Pancreas (tissue), 10 donors: ENCODE measurements at regions not wholly inside any gene's neighbourhood (a gene's known extent, or its start where the extent isn't known, plus 50 kb on each side); places are given as distances from the start of the nearest gene placed in this dataset.
A peak's percentile ranks its signal among the peaks of the same experiment; 100 is the strongest.
"Not testable (repeated sequence)": the region's sequence is repeated elsewhere in the genome, so short reads cannot be mapped to it uniquely, and the experiment has no call there.

Experiments used
- ATAC-seq, 4 donors: fragments of 200-7000 bp; cut with Tn5 transposase; one replicate each; pipeline versions ENCODE4 v1.8.0 to v1.9.1; 2020; ENCODE audit warnings: mild to moderate bottlenecking in 4 of 4, moderate library complexity in 4 of 4
- DNase-seq, 6 donors: peaks; one replicate each; pipeline ENCODE4 v3.0.0-alpha.2; 2020
- FAIRE-seq: peaks from 2 replicates; lab custom pipeline; 2012; peaks lifted over from hg19 to GRCh38; lab: Jason Lieb, UNC
- H3K27ac ChIP-seq, 4 donors: fragments of 200-600 bp; sonication (generic); 1 replicate in 3 of 4; 2 replicates in 1 of 4; pipeline versions ENCODE4 v1.5.0 to v1.8.0; 2020
- H3K27me3 ChIP-seq, 4 donors: fragments of 200-600 bp; one replicate each; pipeline ENCODE4 v1.8.0; 2021
- H3K36me3 ChIP-seq, 3 donors: fragments of 200-600 bp; sonication (generic) in 1 of 3; one replicate each; pipeline versions ENCODE4 v1.5.0 to v1.8.0; 2020 to 2021
- H3K4me1 ChIP-seq, 3 donors: fragments of 200-600 bp; one replicate each; pipeline ENCODE4 v1.8.0; 2021
- H3K4me3 ChIP-seq, 4 donors: fragments of 200-600 bp; sonication (generic) in 2 of 4; one replicate each; pipeline versions ENCODE4 v1.5.0 to v1.8.0; 2020 to 2021
- H3K9me3 ChIP-seq, 4 donors: fragments of 200-600 bp; one replicate each; pipeline ENCODE4 v1.8.0; 2021
- WGBS, 2 donors: extraction: QIAGEN DNeasy Blood & Tissue Kit; methylation state at CpG; one replicate each; pipeline ENCODE4 v1.1.7; 2013; 5-methylcytosine and 5-hydroxymethylcytosine counted together
- intact Hi-C, 3 donors: fragments of 100-400 bp; cut with DNase I; formaldehyde crosslinking; loops; one replicate each; pipeline versions ENCODE4 v1.11.1 to v1.14.2; 2022
- TF ChIP-seq, protein P1 (sequence below), 4 donors: fragments of 200-600 bp; sonication (generic) in 3 of 4; IDR thresholded peaks; one replicate each; pipeline versions ENCODE4 v1.5.0 to v1.8.0; 2021; ENCODE audit warnings: antibody characterized with exemption in 4 of 4
- donor health status: healthy with polysubstance abuse.
- donor health status: DM: no; HTN: no; CAD: no; lungs with moderate emphysema.
- donor health status: DM: no; HTN: no; CAD: no.
- donor health status: control.
- donor health status: control.
- donor health status: Bipolar disorder and iron deficiency.
- donor health status: DM: yes; HTN: yes; CAD: no.
- donor health status: DM: no; HTN: no; CAD: no.
- donor health status: DM: no; HTN: no; CAD: no.
- donor health status: DM: yes; HTN: yes; CAD: no.

DNA sequence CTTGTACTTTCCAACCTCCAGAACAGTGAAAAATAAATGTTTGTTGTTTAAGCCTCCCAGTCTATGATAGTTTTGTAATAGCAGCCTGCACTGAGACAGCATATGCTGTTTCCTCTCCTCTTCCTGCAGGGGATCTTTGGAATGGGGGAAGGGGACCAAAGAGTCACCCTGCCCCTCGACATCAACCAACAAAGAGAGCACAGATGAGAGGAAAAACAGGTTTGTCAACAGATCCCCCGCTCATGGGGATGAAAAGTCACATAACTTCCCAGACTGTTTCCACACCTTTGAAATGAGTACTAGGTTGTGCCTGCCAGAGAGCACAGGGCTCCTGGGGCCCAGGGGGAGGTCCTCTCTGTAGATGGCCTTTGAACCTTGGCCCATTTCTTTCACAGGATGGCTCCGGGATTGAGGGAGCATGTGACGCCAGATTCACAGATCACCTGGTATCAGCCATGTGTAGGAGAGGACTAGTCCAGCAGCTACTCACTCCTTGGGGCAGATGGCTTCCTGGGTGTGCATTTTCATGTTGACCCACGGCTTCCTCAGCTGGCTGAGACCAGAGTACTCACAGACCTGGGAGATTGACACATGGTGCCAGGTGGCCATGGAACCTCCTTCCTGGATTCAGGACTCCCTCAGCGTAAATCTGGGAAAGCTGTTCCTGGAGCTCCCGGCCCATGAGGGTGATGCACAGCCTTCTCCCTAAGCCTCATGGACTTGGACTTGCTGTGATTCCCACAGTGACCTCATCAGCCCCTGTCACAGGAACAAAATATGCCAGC lies 125.6 kb downstream of the CXCL12 start:
- Histone ChIP-seq H3K27ac (no peak overlapping the region), H3K4me3 (no peak overlapping the region), H3K4me1 (peaks cover 0 to 4% (median under 1%) of the 10 kb centered on the region in 3 donors), H3K36me3 (no peaks in the 10 kb centered on the region), H3K27me3 (no peaks in the 10 kb centered on the region), H3K9me3 (no peaks in the 10 kb centered on the region)
- 53 to 57% methylated on average over 7 of the region's 7 CpGs for WGBS, 2 donors
- TF ChIP-seq, protein P1, sequence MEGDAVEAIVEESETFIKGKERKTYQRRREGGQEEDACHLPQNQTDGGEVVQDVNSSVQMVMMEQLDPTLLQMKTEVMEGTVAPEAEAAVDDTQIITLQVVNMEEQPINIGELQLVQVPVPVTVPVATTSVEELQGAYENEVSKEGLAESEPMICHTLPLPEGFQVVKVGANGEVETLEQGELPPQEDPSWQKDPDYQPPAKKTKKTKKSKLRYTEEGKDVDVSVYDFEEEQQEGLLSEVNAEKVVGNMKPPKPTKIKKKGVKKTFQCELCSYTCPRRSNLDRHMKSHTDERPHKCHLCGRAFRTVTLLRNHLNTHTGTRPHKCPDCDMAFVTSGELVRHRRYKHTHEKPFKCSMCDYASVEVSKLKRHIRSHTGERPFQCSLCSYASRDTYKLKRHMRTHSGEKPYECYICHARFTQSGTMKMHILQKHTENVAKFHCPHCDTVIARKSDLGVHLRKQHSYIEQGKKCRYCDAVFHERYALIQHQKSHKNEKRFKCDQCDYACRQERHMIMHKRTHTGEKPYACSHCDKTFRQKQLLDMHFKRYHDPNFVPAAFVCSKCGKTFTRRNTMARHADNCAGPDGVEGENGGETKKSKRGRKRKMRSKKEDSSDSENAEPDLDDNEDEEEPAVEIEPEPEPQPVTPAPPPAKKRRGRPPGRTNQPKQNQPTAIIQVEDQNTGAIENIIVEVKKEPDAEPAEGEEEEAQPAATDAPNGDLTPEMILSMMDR (IDR thresholded peaks at IDR 0.05), result no peak
- no peak for FAIRE-seq
- ATAC-seq, result peak; percentile 28 to 58 (median 42)
- intact Hi-C loops, result no loop called here
- no peak for DNase-seq

DNA sequence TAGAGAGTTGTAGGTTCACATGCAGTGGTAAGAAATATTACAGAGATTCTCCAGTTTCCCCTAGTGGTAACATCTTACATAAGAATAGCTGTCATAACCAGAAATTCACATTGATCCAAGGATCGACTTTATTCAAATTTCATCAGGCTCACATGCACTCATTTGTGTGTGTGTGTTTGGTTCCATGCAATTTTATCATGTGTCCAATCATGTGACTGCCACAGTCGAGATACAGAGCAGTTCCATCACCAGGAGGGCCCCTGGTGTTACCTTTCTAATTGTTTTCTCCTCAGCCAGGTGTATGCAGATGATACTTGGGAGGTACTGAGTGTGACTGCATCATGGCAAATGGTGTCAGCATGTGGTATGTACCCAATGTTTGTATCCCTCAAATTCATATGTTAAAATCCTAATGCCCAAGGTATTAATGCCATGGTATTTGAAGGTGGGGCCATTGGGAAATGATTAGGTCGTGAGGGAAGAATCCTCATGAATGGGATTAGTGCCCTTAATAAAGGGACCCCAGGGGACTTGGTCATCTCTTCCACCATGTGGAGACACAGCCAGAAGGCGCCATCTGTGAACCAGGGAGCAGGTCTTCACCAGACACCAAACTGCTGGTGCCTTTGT lies 126.3 kb downstream of the CXCL12 start:
- H3K4me1 ChIP-seq, result peaks cover 4 to 11% (median 7%) of the 10 kb centered on the region in 3 donors
- H3K27ac ChIP-seq, result no peak overlapping the region
- TF ChIP-seq, protein P1 (IDR thresholded peaks at IDR 0.05), result no peak
- DNase-seq (no peak), ATAC-seq (no peak), FAIRE-seq (no peak)
- H3K27me3 ChIP-seq, result no peaks in the 10 kb centered on the region
- no peaks in the 10 kb centered on the region for H3K9me3 ChIP-seq
- no peaks in the 10 kb centered on the region for H3K36me3 ChIP-seq
- H3K4me3 ChIP-seq, result no peak overlapping the region
- WGBS, 2 donors, result 85 to 88% methylated on average over 4 of the region's 4 CpGs
- intact Hi-C loops, result no loop called here

DNA sequence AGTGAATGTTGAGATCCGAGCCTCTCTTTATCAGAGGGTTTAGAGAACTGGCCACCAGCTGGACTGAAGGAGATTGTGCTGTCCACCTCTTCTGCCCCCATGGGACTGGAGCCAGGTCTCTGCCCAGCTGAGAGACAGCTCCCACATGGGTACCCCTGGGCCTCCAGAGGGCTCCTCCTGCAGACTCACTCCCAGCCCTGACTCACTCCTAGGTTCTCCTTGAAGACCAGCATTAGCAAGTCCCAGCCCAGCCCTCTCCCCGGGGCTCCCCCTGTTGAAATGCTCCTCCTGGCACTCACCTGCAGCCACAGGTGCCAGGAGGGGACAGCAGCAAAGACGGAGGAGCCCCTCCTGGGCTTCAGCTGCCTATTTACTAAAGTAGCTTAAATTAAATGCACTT lies 126.9 kb downstream of the CXCL12 start:
- Histone ChIP-seq H3K27ac (no peak overlapping the region), H3K36me3 (no peaks in the 10 kb centered on the region), H3K9me3 (no peaks in the 10 kb centered on the region), H3K27me3 (no peaks in the 10 kb centered on the region), H3K4me3 (no peak overlapping the region), H3K4me1 (peaks cover 4 to 12% (median 10%) of the 10 kb centered on the region in 3 donors)
- no peak for FAIRE-seq
- no peak for DNase-seq
- WGBS, 2 donors, result 75 to 77% methylated on average over 3 of the region's 3 CpGs
- TF ChIP-seq, protein P1 (IDR thresholded peaks at IDR 0.05), result no peak
- intact Hi-C loops, result no loop called here
- no peak for ATAC-seq

DNA sequence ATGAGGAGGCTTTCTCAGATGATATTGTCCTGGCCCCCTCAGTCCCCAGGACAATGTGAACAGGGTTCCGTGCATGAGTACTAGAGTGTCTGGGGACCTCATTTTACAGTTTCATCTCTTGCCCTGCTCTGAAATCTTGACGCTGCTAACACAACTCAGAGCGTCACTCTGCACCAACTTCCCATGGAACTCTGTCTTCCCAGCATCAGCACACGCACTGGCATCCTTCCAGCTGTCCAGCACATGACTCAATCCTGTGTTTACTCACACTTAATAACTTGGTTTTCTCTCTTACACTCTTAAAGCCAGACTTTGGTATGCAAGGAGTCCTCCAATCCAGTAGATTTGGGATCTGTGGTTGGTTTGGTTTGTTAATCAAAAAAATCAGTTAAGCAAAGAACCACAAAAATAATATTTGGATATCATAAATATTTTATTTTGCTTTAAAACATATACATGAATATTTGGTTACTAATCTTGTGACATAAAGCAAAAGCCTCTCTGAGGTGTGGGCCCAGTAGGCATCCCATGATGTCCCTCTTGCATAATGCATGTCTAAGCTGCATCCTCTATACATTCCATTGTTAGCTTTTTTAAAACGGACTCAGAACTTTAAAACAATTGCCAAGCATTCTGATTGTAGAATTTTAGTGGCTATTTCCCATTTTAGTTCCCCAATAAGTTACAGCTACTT lies 131.0 kb downstream of the CXCL12 start:
- no peaks in the 10 kb centered on the region for H3K27me3 ChIP-seq
- TF ChIP-seq, protein P1 (IDR thresholded peaks at IDR 0.05), result no peak
- H3K36me3 ChIP-seq, result no peaks in the 10 kb centered on the region
- H3K9me3 ChIP-seq, result no peaks in the 10 kb centered on the region
- intact Hi-C loops, result no loop called here
- DNase-seq, result peak; percentile 53 to 86 (median 76)
- no peak for FAIRE-seq
- H3K27ac ChIP-seq, result no peak overlapping the region
- peaks cover 4 to 10% (median 8%) of the 10 kb centered on the region in 3 donors for H3K4me1 ChIP-seq
- WGBS, 2 donors, result 20 to 31% methylated on average over 5 of the region's 5 CpGs
- no peak overlapping the region for H3K4me3 ChIP-seq
- ATAC-seq, result peak; percentile 84 to 96 (median 91)

DNA sequence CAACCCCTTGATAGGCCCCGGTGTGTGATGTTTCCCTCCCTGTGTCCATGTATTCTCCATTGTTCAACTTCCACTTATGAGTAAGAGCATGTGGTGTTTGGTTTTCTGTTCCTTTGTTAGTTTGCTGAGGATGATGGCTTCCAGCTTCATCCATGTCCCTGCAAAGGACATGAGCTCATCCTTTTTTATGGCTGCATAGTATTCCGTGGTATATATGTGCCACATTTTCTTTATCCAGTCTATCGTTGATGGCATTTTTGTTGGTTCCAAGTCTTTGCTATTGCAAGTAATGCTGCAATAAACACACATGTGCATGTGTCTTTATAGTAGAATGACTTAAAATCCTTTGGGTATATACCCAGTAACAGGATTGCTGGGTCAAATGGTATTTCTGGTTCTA lies 132.3 kb downstream of the CXCL12 start:
- FAIRE-seq, H3K27me3 ChIP-seq, ATAC-seq, H3K9me3 ChIP-seq, intact Hi-C loops, H3K4me1 ChIP-seq, DNase-seq, H3K4me3 ChIP-seq, H3K27ac ChIP-seq, H3K36me3 ChIP-seq: not testable (repeated sequence)
- 91 to 92% methylated on average over 3 of the region's 3 CpGs for WGBS, 2 donors

DNA sequence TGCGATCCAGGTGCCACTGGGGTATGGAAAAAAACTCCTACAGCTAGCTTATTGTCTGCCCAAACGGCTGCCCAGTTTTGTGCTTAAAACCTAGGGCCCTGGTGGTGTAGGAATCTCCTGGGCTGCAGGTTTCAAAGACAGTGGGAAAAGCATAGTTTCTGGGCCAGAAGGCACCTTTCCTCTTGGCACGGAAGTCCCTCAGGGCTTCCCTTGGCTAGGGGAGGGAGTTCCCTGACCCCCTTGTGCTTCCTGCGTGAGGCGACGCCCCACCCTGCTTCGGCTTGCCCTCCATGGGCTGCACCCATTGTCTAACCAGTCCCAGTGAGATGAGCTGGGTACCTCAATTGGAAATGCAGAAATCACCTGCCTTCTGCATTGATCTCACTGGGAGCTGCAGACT lies 135.0 kb downstream of the CXCL12 start:
- WGBS, 2 donors, result 90 to 92% methylated on average over 7 of the region's 7 CpGs
- H3K4me3 ChIP-seq, H3K9me3 ChIP-seq, H3K36me3 ChIP-seq, DNase-seq, H3K27me3 ChIP-seq, intact Hi-C loops, ATAC-seq, H3K4me1 ChIP-seq, H3K27ac ChIP-seq, FAIRE-seq: not testable (repeated sequence)
